ENCODE measurements at regions not wholly inside any gene's neighbourhood (a gene's known extent, or its start where the extent isn't known, plus 50 kb on each side); places are given as distances from the start of the nearest gene placed in this dataset.

DNA sequence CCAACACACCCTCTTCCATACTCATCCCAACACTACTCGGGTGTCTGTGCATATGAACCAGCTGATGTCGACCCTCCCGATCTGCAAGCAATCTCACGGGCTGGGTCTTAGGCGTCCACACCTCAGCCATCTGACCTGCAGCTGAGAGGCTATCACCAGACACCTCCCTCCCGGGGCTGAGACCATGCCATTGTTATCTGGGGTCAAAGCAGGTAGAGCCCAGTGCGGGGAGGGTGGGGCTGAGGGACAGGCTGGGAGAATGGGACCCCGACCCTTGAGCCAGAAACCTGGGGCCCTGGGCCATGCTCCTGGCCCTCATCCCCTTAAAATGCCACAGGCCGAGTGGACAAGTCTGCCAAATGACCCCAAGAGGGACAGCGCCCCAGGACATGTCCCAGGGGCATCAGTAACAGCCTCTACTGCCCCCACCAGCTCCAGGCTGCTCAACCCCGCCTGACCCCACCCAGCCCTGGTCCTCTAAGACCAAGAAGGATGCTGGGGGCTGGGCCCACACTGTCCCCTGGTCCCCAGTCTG is 146.7 kb upstream of the CST7 start:
- no peaks in the 10 kb centered on the region for H3K27me3 ChIP-seq (replicated peaks in 1 of 7)
- H3K36me3 ChIP-seq: no peaks in the 10 kb centered on the region
- 69 to 89% (median 83%) methylated on average over 8 to 11 of the region's 11 CpGs for WGBS, 5 donors
- no peaks in the 10 kb centered on the region for H3K4me1 ChIP-seq
- peak; percentile 58 for DNase-seq
- H3K4me3 ChIP-seq: no peak overlapping the region
- no peaks in the 10 kb centered on the region for H3K9me3 ChIP-seq
- intact Hi-C loops (cut with DNase I; ENCODE audit: low total_unique reads): no loop called here
- no peak overlapping the region for H3K27ac ChIP-seq
- TF ChIP-seq POLR2AphosphoS5 (IDR thresholded peaks at IDR 0.05) (no peak), POLR2A (IDR thresholded peaks at IDR 0.05) (no peak)
- TF ChIP-seq, protein P1, sequence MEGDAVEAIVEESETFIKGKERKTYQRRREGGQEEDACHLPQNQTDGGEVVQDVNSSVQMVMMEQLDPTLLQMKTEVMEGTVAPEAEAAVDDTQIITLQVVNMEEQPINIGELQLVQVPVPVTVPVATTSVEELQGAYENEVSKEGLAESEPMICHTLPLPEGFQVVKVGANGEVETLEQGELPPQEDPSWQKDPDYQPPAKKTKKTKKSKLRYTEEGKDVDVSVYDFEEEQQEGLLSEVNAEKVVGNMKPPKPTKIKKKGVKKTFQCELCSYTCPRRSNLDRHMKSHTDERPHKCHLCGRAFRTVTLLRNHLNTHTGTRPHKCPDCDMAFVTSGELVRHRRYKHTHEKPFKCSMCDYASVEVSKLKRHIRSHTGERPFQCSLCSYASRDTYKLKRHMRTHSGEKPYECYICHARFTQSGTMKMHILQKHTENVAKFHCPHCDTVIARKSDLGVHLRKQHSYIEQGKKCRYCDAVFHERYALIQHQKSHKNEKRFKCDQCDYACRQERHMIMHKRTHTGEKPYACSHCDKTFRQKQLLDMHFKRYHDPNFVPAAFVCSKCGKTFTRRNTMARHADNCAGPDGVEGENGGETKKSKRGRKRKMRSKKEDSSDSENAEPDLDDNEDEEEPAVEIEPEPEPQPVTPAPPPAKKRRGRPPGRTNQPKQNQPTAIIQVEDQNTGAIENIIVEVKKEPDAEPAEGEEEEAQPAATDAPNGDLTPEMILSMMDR (IDR thresholded peaks at IDR 0.05 in 8 of 11, conservative IDR thresholded peaks at IDR 0.05 in 3 of 11): no peak

DNA sequence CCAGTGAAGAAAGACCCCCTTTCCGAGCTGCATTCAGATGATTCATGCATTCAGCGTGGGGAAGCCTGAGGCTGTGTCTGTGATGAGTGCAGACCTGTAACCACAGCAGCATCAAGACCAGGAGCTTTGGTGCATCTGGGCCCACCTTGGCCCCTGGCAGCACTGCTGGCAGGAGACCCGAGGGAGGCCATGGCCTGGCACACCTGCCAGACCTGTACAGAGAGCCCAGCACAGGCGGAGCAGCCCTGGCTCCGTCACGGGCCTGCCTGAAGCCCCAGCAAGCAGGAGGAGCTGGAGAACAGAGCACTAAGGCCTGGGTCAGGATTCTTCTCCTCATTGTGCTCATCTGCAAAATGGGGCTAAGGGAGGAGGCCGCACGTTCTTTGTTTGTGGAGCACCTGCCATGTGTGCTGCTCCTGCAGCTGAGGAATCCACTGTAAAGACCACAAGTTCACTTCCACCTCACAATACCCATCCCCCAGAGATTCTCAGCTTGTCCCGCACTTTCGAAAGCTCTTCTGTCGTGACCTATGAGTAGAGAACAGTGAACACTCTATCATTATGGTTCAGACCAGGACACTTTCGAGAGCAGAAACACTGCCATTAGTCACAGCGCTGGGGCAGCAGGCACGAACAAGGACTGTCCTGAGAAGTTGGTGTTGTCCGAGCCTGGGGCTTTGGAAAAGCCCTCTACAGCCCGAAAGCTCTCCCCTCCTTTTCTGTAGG is 144.4 kb upstream of the CST7 start:
- Histone ChIP-seq H3K27ac (no peak overlapping the region), H3K4me3 (no peak overlapping the region), H3K9me3 (no peaks in the 10 kb centered on the region), H3K4me1 (no peaks in the 10 kb centered on the region), H3K36me3 (no peaks in the 10 kb centered on the region), H3K27me3 (replicated peaks in 1 of 7) (no peaks in the 10 kb centered on the region)
- 86 to 94% (median 89%) methylated on average over 12 to 16 of the region's 16 CpGs for WGBS, 5 donors
- intact Hi-C loops (cut with DNase I; ENCODE audit: low total_unique reads): no loop called here
- TF ChIP-seq, protein P1 (IDR thresholded peaks at IDR 0.05 in 8 of 11, conservative IDR thresholded peaks at IDR 0.05 in 3 of 11): no peak
- TF ChIP-seq POLR2A (IDR thresholded peaks at IDR 0.05) (no peak), POLR2AphosphoS5 (IDR thresholded peaks at IDR 0.05) (no peak)
- peak; percentile 65 for DNase-seq

GRCh38 chr20:24805456-24806238 is 143.4 kb upstream of the CST7 start:
- H3K4me1 ChIP-seq: no peaks in the 10 kb centered on the region
- intact Hi-C loops (cut with DNase I; ENCODE audit: low total_unique reads): no loop called here
- no peak for TF ChIP-seq POLR2AphosphoS5 (IDR thresholded peaks at IDR 0.05)
- TF ChIP-seq, protein P1 (IDR thresholded peaks at IDR 0.05 in 8 of 11, conservative IDR thresholded peaks at IDR 0.05 in 3 of 11): no peak
- no peak for TF ChIP-seq POLR2A (IDR thresholded peaks at IDR 0.05)
- H3K4me3 ChIP-seq: no peak overlapping the region
- WGBS, 5 donors: 74 to 86% (median 83%) methylated on average over 11 of the region's 11 CpGs
- H3K9me3 ChIP-seq: no peaks in the 10 kb centered on the region
- H3K27ac ChIP-seq: no peak overlapping the region
- no peaks in the 10 kb centered on the region for H3K36me3 ChIP-seq
- DNase-seq: peak; percentile 36
- peaks cover 0 to 2% (median 0%) of the 10 kb centered on the region in 7 donors for H3K27me3 ChIP-seq (replicated peaks in 1 of 7)
